GM12878 (cell line): ENCODE measurements at regions not wholly inside any gene's neighbourhood (a gene's known extent, or its start where the extent isn't known, plus 50 kb on each side); places are given as distances from the start of the nearest gene placed in this dataset.

ENCODE experiments used
- ATAC-seq: fragments of 200-7000 bp; cut with Tn5 transposase; 3 replicates; pipeline ENCODE4 v1.9.1; 2020; ENCODE audit warnings: mild to moderate bottlenecking, moderate library complexity
- BruUV-seq: library from RNA; stranded (reverse); fragments of 400-500 nt; replicated peaks from 2 replicates; lab custom pipeline; 2021; lab: Mats Ljungman, UMichigan
- CTCF ChIA-PET: fragments of 300-600 bp; sonication (Branson Sonifier 250); formaldehyde crosslinking; extraction: SDS; loops from one replicate; lab custom pipeline; 2021; ENCODE audit warnings: inconsistent platforms; lab: Yijun Ruan, JAX
- POLR2A ChIA-PET: fragments of 350-600 bp; formaldehyde crosslinking; extraction: SDS; loops from one replicate; lab custom pipeline; 2021; ENCODE audit warnings: inconsistent platforms; lab: Charles Lee
- RAD21 ChIA-PET: fragments of 300-600 bp; sonication (Branson Sonifier 250); formaldehyde crosslinking; loops from one replicate; lab custom pipeline; 2023; ENCODE audit warnings: antibody characterized with exemption; ENCODE audit not compliant: unreplicated experiment; lab: Charles Lee
- SMC1A ChIA-PET: fragments of 300-600 bp; sonication (Branson Sonifier 250); formaldehyde crosslinking; loops from one replicate; lab custom pipeline; 2023; ENCODE audit not compliant: unreplicated experiment, uncharacterized antibody; lab: Charles Lee
- DNase-seq: peaks from one replicate; pipeline ENCODE4 v3.0.0-alpha.2; 2011; ENCODE audit warnings: low read depth, low spot score
- FAIRE-seq: peaks from 3 replicates; lab custom pipeline; 2011; peaks lifted over from hg19 to GRCh38; lab: Jason Lieb, UNC
- H2AFZ ChIP-seq: 2 replicates; pipeline ENCODE4 v1.6.0; 2011; ENCODE audit warnings: low read depth, low read length, control low read depth; ENCODE audit not compliant: control insufficient read depth
- H3K27ac ChIP-seq: 2 replicates; pipeline ENCODE4 v1.5.1; 2011; ENCODE audit warnings: control low read depth; ENCODE audit not compliant: control insufficient read depth, insufficient read depth
- H3K27me3 ChIP-seq, 2 experiments: replicated peaks in 1 of 2; 2 replicates each; pipeline versions ENCODE4 v1.6.0 to v1.6.1; 2011; ENCODE audit warnings: low read length in 1 of 2; ENCODE audit not compliant: control insufficient read depth in 2 of 2, insufficient read depth in 2 of 2
- H3K36me3 ChIP-seq, 2 experiments: 2 replicates each; pipeline ENCODE4 v1.5.1; 2011; ENCODE audit warnings: low read length in 1 of 2; ENCODE audit not compliant: control insufficient read depth in 2 of 2, insufficient read depth in 2 of 2
- H3K4me1 ChIP-seq: 2 replicates; pipeline ENCODE4 v1.6.1; 2011; ENCODE audit warnings: mild to moderate bottlenecking, low read length, moderate library complexity, mixed read lengths; ENCODE audit not compliant: control insufficient read depth, insufficient read depth
- H3K4me2 ChIP-seq: 2 replicates; pipeline ENCODE4 v1.6.0; 2011; ENCODE audit warnings: control low read depth; ENCODE audit not compliant: control insufficient read depth, insufficient read depth
- H3K4me3 ChIP-seq: fragments of 200-600 bp; sonication (generic); 2 replicates; pipeline ENCODE4 v1.5.1; 2016
- H3K79me2 ChIP-seq: 2 replicates; pipeline ENCODE4 v1.6.0; 2011; ENCODE audit warnings: low read length; ENCODE audit not compliant: control insufficient read depth, insufficient read depth
- H3K9ac ChIP-seq: 2 replicates; pipeline ENCODE4 v1.8.0; 2011; ENCODE audit warnings: low read length, control low read depth, mixed read lengths; ENCODE audit not compliant: control insufficient read depth, insufficient read depth
- H3K9me3 ChIP-seq: replicated peaks from 3 replicates; pipeline ENCODE4 v1.5.1; 2011; ENCODE audit warnings: mild to moderate bottlenecking, low read length; ENCODE audit not compliant: control insufficient read depth, insufficient read depth
- H4K20me1 ChIP-seq: 2 replicates; pipeline ENCODE4 v1.6.0; 2011; ENCODE audit not compliant: control insufficient read depth, insufficient read depth
- EGR1 ChIP-seq, 2 experiments: IDR thresholded peaks; 1 replicate in 1 of 2; 2 replicates in 1 of 2; pipeline ENCODE4 v1.6.1; 2011 to 2012; ENCODE audit warnings: low read depth in 2 of 2, low read length in 2 of 2, borderline replicate concordance in 1 of 2, mild to moderate bottlenecking in 1 of 2, moderate library complexity in 1 of 2
- EZH2 ChIP-seq: IDR thresholded peaks from 2 replicates; pipeline ENCODE4 v1.6.1; 2012; ENCODE audit warnings: low read depth, mild to moderate bottlenecking, control low read depth, inconsistent platforms, low read length, borderline replicate concordance; ENCODE audit not compliant: control insufficient read depth
- IRF4 ChIP-seq: IDR thresholded peaks from 2 replicates; pipeline ENCODE4 v1.6.1; 2011; ENCODE audit warnings: low read depth, low read length
- MEF2A ChIP-seq: IDR thresholded peaks from 2 replicates; pipeline ENCODE4 v1.6.1; 2011; ENCODE audit warnings: low read depth, mild to moderate bottlenecking, low read length, moderate library complexity; ENCODE audit not compliant: insufficient read depth
- NRF1 ChIP-seq: conservative IDR thresholded peaks from 2 replicates; pipeline ENCODE4 v1.6.1; 2011; ENCODE audit warnings: mild to moderate bottlenecking, low read depth, low read length, improper control_type of control experiment
- SMC3 ChIP-seq: IDR thresholded peaks from 2 replicates; pipeline ENCODE4 v1.6.1; 2011; ENCODE audit warnings: low read length, improper control_type of control experiment, borderline replicate concordance
- WGBS: methylation state at CpG from one replicate; pipeline ENCODE4 v1.1.6; 2016; ENCODE audit warnings: low lambda C conversion rate; ENCODE audit not compliant: insufficient replicate concordance, insufficient coverage; ENCODE audit errors: missing lambda C conversion rate; 5-methylcytosine and 5-hydroxymethylcytosine counted together
- in situ Hi-C: fragments of 300-500 bp; cut with MboI; formaldehyde crosslinking; loops from 9 replicates; pipeline ENCODE4 v1.14.3; 2018; ENCODE audit warnings: mixed read lengths
- intact Hi-C: fragments of 100-400 bp; cut with micrococcal nuclease; formaldehyde crosslinking; loops from one replicate; pipeline ENCODE4 v1.14.2; 2022; ENCODE audit not compliant: unreplicated experiment
- TF ChIP-seq, protein P1 (sequence below): fragments of 450-650 bp; formaldehyde crosslinking; IDR thresholded peaks from 2 replicates; pipeline ENCODE4 v1.5.0; 2022; ENCODE audit warnings: mild to moderate bottlenecking, missing genetic modification characterization
- TF ChIP-seq, protein P2 (sequence below): IDR thresholded peaks from 2 replicates; pipeline ENCODE4 v1.6.1; 2011; ENCODE audit warnings: borderline replicate concordance, low read depth, mild to moderate bottlenecking, moderate library complexity, mixed read lengths, low read length; ENCODE audit not compliant: insufficient read depth; ENCODE audit errors: extremely low read length

- ChIA-PET SMC1A (no interaction called here), POLR2A (no interaction called here), RAD21 (no interaction called here), CTCF (no interaction called here)
- Histone ChIP-seq H3K9me3 (no peaks in the 10 kb centered on the region), H3K79me2 (no peaks in the 10 kb centered on the region), H3K4me3 (no peak overlapping the region), H3K4me1 (no peaks in the 10 kb centered on the region), H3K4me2 (no peak overlapping the region), H2AFZ (no peak overlapping the region), H3K9ac (no peak overlapping the region), H3K27me3 (no peaks in the 10 kb centered on the region; a peak in 1 of 4 replicates), H4K20me1 (no peaks in the 10 kb centered on the region), H3K27ac (no peak overlapping the region), H3K36me3 (no peaks in the 10 kb centered on the region)
- ATAC-seq (no peak), FAIRE-seq (no peak), DNase-seq (no peak)
- intact Hi-C loops: no loop called here
- 0% methylated on average over 4 of the region's 4 CpGs for WGBS
- in situ Hi-C loops: no loop called here
- TF ChIP-seq MEF2A (no peak), IRF4 (no peak), SMC3 (no peak), EZH2 (no peak), NRF1 (no peak), EGR1 (IDR thresholded peaks at IDR 0.05; ENCODE audit: borderline replicate concordance in 1 of 2, low read depth in 2 of 2, low read length in 2 of 2) (no peak)
- TF ChIP-seq, protein P1, sequence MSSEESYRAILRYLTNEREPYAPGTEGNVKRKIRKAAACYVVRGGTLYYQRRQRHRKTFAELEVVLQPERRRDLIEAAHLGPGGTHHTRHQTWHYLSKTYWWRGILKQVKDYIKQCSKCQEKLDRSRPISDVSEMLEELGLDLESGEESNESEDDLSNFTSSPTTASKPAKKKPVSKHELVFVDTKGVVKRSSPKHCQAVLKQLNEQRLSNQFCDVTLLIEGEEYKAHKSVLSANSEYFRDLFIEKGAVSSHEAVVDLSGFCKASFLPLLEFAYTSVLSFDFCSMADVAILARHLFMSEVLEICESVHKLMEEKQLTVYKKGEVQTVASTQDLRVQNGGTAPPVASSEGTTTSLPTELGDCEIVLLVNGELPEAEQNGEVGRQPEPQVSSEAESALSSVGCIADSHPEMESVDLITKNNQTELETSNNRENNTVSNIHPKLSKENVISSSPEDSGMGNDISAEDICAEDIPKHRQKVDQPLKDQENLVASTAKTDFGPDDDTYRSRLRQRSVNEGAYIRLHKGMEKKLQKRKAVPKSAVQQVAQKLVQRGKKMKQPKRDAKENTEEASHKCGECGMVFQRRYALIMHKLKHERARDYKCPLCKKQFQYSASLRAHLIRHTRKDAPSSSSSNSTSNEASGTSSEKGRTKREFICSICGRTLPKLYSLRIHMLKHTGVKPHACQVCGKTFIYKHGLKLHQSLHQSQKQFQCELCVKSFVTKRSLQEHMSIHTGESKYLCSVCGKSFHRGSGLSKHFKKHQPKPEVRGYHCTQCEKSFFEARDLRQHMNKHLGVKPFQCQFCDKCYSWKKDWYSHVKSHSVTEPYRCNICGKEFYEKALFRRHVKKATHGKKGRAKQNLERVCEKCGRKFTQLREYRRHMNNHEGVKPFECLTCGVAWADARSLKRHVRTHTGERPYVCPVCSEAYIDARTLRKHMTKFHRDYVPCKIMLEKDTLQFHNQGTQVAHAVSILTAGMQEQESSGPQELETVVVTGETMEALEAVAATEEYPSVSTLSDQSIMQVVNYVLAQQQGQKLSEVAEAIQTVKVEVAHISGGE (CRISPR knock-in tag): no peak
- TF ChIP-seq, protein P2, sequence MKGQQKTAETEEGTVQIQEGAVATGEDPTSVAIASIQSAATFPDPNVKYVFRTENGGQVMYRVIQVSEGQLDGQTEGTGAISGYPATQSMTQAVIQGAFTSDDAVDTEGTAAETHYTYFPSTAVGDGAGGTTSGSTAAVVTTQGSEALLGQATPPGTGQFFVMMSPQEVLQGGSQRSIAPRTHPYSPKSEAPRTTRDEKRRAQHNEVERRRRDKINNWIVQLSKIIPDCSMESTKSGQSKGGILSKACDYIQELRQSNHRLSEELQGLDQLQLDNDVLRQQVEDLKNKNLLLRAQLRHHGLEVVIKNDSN: no peak
- BruUV-seq: no TSS peak
Measured at GRCh38 chr7:31437250-31437865, 76.5 kb upstream of the ITPRID1 start.
